ENCODE measurements at regions not wholly inside any gene's neighbourhood (a gene's known extent, or its start where the extent isn't known, plus 50 kb on each side); places are given as distances from the start of the nearest gene placed in this dataset.
"Not testable (repeated sequence)": the region's sequence is repeated elsewhere in the genome, so short reads cannot be mapped to it uniquely, and the experiment has no call there.

- H3K27me3 ChIP-seq, result no peaks in the 10 kb centered on the region
- ATAC-seq (no peak), DNase-seq (no peak)
- intact Hi-C loops (cut with DNase I), result no loop called here
- H3K9me3 ChIP-seq, result peaks cover 0 to 12% of the 10 kb centered on the region in 2 donors
- no peak overlapping the region for H3K4me3 ChIP-seq
- TF ChIP-seq, protein P1, sequence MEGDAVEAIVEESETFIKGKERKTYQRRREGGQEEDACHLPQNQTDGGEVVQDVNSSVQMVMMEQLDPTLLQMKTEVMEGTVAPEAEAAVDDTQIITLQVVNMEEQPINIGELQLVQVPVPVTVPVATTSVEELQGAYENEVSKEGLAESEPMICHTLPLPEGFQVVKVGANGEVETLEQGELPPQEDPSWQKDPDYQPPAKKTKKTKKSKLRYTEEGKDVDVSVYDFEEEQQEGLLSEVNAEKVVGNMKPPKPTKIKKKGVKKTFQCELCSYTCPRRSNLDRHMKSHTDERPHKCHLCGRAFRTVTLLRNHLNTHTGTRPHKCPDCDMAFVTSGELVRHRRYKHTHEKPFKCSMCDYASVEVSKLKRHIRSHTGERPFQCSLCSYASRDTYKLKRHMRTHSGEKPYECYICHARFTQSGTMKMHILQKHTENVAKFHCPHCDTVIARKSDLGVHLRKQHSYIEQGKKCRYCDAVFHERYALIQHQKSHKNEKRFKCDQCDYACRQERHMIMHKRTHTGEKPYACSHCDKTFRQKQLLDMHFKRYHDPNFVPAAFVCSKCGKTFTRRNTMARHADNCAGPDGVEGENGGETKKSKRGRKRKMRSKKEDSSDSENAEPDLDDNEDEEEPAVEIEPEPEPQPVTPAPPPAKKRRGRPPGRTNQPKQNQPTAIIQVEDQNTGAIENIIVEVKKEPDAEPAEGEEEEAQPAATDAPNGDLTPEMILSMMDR (IDR thresholded peaks at IDR 0.05), result no peak
- H3K27ac ChIP-seq, result no peak overlapping the region
- H3K36me3 ChIP-seq, result no peaks in the 10 kb centered on the region
- no peaks in the 10 kb centered on the region for H3K4me1 ChIP-seq
Measured at GRCh38 chr2:192604295-192604694, 409.6 kb upstream of the TMEFF2 start.

DNA sequence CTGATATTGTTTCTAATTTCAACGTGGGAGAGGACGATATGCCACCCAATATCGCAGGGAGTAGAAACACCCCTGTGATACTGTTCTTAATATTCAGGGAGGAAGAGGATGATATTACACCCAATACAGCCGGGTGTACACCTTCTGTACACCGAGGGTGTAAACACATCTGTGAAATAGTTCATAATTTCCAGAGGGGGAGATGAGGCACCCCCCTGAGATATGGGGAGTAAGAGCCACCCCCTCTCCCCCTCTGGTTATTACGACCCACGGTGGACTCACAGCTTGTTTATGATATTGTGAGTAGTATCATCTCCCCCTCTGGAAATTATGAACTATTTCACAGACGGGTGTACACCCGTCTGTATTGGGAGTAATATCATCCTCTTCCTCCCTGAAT is 403.9 kb upstream of the TMEFF2 start:
- H3K9me3 ChIP-seq; ATAC-seq; H3K27me3 ChIP-seq; H3K4me3 ChIP-seq; H3K4me1 ChIP-seq; intact Hi-C loops (cut with DNase I); H3K27ac ChIP-seq; DNase-seq; H3K36me3 ChIP-seq: not testable (repeated sequence)

DNA sequence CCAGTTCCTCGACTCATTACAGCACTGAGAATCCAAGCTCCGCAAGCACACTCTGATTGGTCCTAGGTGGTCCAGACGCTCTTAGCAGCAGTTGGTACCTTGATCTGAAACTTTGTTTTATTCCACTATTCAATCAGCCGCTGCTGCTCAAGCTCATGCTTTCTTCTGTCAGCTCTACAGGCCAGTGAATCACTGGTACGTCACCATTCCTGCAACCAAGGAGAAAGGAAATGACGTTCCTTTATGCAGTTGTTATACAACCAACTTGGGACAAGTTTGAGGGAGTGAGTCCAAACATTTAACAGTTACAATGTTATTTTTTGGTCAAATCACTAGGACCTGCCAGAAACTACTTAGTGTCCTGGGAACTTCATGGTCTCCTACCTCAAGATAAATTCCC is 398.8 kb upstream of the TMEFF2 start:
- Histone ChIP-seq H3K27ac (no peak overlapping the region), H3K4me3 (no peak overlapping the region), H3K4me1 (no peaks in the 10 kb centered on the region), H3K27me3 (no peaks in the 10 kb centered on the region), H3K36me3 (no peaks in the 10 kb centered on the region), H3K9me3 (peaks cover 0 to 4% of the 10 kb centered on the region in 2 donors)
- DNase-seq (no peak), ATAC-seq (no peak)
- TF ChIP-seq, protein P1 (IDR thresholded peaks at IDR 0.05), result no peak
- intact Hi-C loops (cut with DNase I), result no loop called here

GRCh38 chr2:192591617-192592016 is 396.9 kb upstream of the TMEFF2 start:
- Histone ChIP-seq H3K27me3 (no peaks in the 10 kb centered on the region), H3K4me1 (no peaks in the 10 kb centered on the region), H3K36me3 (no peaks in the 10 kb centered on the region), H3K4me3 (no peak overlapping the region), H3K9me3 (peaks cover 0 to 4% of the 10 kb centered on the region in 2 donors), H3K27ac (no peak overlapping the region)
- no peak for DNase-seq
- TF ChIP-seq, protein P1 (IDR thresholded peaks at IDR 0.05), result no peak
- intact Hi-C loops (cut with DNase I), result no loop called here
- ATAC-seq, result no peak

- intact Hi-C loops (cut with DNase I), result no loop called here
- Histone ChIP-seq H3K36me3 (no peaks in the 10 kb centered on the region), H3K9me3 (no peaks in the 10 kb centered on the region), H3K27me3 (no peaks in the 10 kb centered on the region), H3K27ac (no peak overlapping the region), H3K4me1 (no peaks in the 10 kb centered on the region), H3K4me3 (no peak overlapping the region)
- TF ChIP-seq, protein P1 (IDR thresholded peaks at IDR 0.05), result no peak
- ATAC-seq (peak; percentile 83), DNase-seq (no peak)
Measured at GRCh38 chr2:192585418-192585817, 390.7 kb upstream of the TMEFF2 start.

GRCh38 chr2:192584976-192585375 is 390.2 kb upstream of the TMEFF2 start:
- H3K4me3 ChIP-seq, result no peak overlapping the region
- intact Hi-C loops (cut with DNase I), result no loop called here
- no peaks in the 10 kb centered on the region for H3K9me3 ChIP-seq
- H3K27ac ChIP-seq, result no peak overlapping the region
- no peak for ATAC-seq
- no peak for DNase-seq
- H3K27me3 ChIP-seq, result no peaks in the 10 kb centered on the region
- no peaks in the 10 kb centered on the region for H3K4me1 ChIP-seq
- TF ChIP-seq, protein P1 (IDR thresholded peaks at IDR 0.05), result no peak
- H3K36me3 ChIP-seq, result no peaks in the 10 kb centered on the region

All from left lung (tissue), 4 donors.